Caco-2 (cell line): ENCODE measurements at regions not wholly inside any gene's neighbourhood (a gene's known extent, or its start where the extent isn't known, plus 50 kb on each side); places are given as distances from the start of the nearest gene placed in this dataset.
"Not testable (repeated sequence)": the region's sequence is repeated elsewhere in the genome, so short reads cannot be mapped to it uniquely, and the experiment has no call there.

Source experiments
- BruUV-seq: library from RNA; stranded (reverse); fragments of 400-500 nt; replicated peaks from 2 replicates; lab custom pipeline; 2021; lab: Mats Ljungman, UMichigan
- CTCF ChIA-PET: fragments of 300-600 bp; sonication (Branson Sonifier 250); formaldehyde crosslinking; loops from one replicate; lab custom pipeline; 2022; ENCODE audit warnings: antibody characterized with exemption; lab: Charles Lee
- POLR2A ChIA-PET: fragments of 300-600 bp; sonication (Branson Sonifier 250); formaldehyde crosslinking; loops from one replicate; lab custom pipeline; 2022; ENCODE audit warnings: antibody characterized with exemption; lab: Charles Lee
- DNase-seq, 2 experiments: peaks; one replicate each; pipeline versions ENCODE4 v3.0.0 to v3.0.0-alpha.2; 2020 to 2022
- H3K27me3 ChIP-seq: replicated peaks from 2 replicates; pipeline ENCODE4 v1.6.0; 2011; ENCODE audit warnings: low read length; ENCODE audit not compliant: control insufficient read depth, insufficient read depth
- H3K36me3 ChIP-seq: 2 replicates; pipeline ENCODE4 v1.5.1; 2011; ENCODE audit warnings: low read length; ENCODE audit not compliant: control insufficient read depth, insufficient read depth
- H3K4me1 ChIP-seq: fragments of 250-450 bp; sonication (Bioruptor Pico); 2 replicates; pipeline ENCODE4 v1.5.1; 2020; ENCODE audit warnings: mild to moderate bottlenecking
- H3K4me3 ChIP-seq: 2 replicates; pipeline ENCODE4 v1.5.1; 2011; ENCODE audit warnings: low read depth, mild to moderate bottlenecking, control low read depth, low read length
- H3K9me3 ChIP-seq: fragments of 250-450 bp; sonication (Bioruptor Pico); 2 replicates; pipeline ENCODE4 v1.5.1; 2020; ENCODE audit warnings: mild to moderate bottlenecking, moderate library complexity
- H3K27ac Mint-ChIP-seq: one replicate; pipeline ENCODE4 v1.8.0; 2022; ENCODE audit warnings: mixed read lengths; ENCODE audit not compliant: unreplicated experiment
- H3K27me3 Mint-ChIP-seq: one replicate; pipeline ENCODE4 v1.8.0; 2022; ENCODE audit warnings: mixed read lengths; ENCODE audit not compliant: insufficient read depth, unreplicated experiment
- H3K36me3 Mint-ChIP-seq: one replicate; pipeline ENCODE4 v1.8.0; 2022; ENCODE audit warnings: mild to moderate bottlenecking, mixed read lengths; ENCODE audit not compliant: insufficient read depth, unreplicated experiment
- H3K4me1 Mint-ChIP-seq: one replicate; pipeline ENCODE4 v1.8.0; 2022; ENCODE audit warnings: low read depth, mixed read lengths; ENCODE audit not compliant: unreplicated experiment
- H3K4me3 Mint-ChIP-seq: one replicate; pipeline ENCODE4 v1.8.0; 2022; ENCODE audit warnings: mild to moderate bottlenecking, moderate library complexity, mixed read lengths; ENCODE audit not compliant: unreplicated experiment
- H3K9me3 Mint-ChIP-seq: one replicate; pipeline ENCODE4 v1.8.0; 2022; ENCODE audit warnings: mixed read lengths; ENCODE audit not compliant: unreplicated experiment
- intact Hi-C: fragments of 100-400 bp; cut with micrococcal nuclease; formaldehyde crosslinking; loops from one replicate; pipeline ENCODE4 v1.10.0; 2022; ENCODE audit not compliant: unreplicated experiment
- TF ChIP-seq, protein P1 (sequence below), 2 experiments: fragments of 200-600 bp in 1 of 2; IDR thresholded peaks; 1 replicate in 1 of 2; 2 replicates in 1 of 2; pipeline versions ENCODE4 v1.5.1 to v1.8.0; 2011 to 2022; ENCODE audit warnings: antibody characterized with exemption in 1 of 2, control low read depth in 1 of 2, inconsistent platforms in 1 of 2, low read depth in 1 of 2, low read length in 1 of 2, mild to moderate bottlenecking in 1 of 2, moderate library complexity in 1 of 2; ENCODE audit not compliant: insufficient read depth in 1 of 2, severe bottlenecking in 1 of 2, unreplicated experiment in 1 of 2

DNA sequence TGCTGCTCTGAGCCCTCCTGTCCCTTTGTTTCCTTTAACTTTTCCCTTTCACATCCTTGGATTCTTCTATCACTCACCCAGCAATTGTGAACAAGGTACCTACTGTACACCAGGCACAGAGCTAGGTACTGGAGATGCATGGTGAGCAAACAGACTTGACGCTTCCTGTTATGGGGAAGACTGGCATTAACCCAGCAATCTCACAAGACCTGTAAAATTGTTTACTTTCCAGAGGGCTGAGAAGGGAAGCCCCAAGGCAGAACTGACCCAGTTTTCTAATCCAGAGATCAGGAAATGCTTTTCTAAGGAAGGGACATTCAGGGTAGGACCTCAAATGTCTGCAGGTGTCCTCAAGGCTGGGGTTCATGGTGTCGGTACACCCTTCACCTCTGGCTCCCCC, 171.6 kb upstream of the KAZN start:
- H3K4me1 ChIP-seq = no peaks in the 10 kb centered on the region
- ChIA-PET POLR2A (no interaction called here), CTCF (no interaction called here)
- Mint-ChIP-seq H3K27ac (no peak overlapping the region), H3K36me3 (no peaks in the 10 kb centered on the region), H3K4me3 (no peak overlapping the region), H3K9me3 (no peaks in the 10 kb centered on the region), H3K4me1 (no peaks in the 10 kb centered on the region), H3K27me3 (no peaks in the 10 kb centered on the region)
- BruUV-seq = no TSS peak
- TF ChIP-seq, protein P1, sequence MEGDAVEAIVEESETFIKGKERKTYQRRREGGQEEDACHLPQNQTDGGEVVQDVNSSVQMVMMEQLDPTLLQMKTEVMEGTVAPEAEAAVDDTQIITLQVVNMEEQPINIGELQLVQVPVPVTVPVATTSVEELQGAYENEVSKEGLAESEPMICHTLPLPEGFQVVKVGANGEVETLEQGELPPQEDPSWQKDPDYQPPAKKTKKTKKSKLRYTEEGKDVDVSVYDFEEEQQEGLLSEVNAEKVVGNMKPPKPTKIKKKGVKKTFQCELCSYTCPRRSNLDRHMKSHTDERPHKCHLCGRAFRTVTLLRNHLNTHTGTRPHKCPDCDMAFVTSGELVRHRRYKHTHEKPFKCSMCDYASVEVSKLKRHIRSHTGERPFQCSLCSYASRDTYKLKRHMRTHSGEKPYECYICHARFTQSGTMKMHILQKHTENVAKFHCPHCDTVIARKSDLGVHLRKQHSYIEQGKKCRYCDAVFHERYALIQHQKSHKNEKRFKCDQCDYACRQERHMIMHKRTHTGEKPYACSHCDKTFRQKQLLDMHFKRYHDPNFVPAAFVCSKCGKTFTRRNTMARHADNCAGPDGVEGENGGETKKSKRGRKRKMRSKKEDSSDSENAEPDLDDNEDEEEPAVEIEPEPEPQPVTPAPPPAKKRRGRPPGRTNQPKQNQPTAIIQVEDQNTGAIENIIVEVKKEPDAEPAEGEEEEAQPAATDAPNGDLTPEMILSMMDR (IDR thresholded peaks at IDR 0.05; ENCODE audit: insufficient read depth in 1 of 2, low read depth in 1 of 2, low read length in 1 of 2, severe bottlenecking in 1 of 2, unreplicated experiment in 1 of 2) = no peak
- no peak for DNase-seq
- intact Hi-C loops = no loop called here
- H3K36me3 ChIP-seq = no peaks in the 10 kb centered on the region
- no peaks in the 10 kb centered on the region for H3K27me3 ChIP-seq
- H3K9me3 ChIP-seq = no peaks in the 10 kb centered on the region
- no peak overlapping the region for H3K4me3 ChIP-seq

DNA sequence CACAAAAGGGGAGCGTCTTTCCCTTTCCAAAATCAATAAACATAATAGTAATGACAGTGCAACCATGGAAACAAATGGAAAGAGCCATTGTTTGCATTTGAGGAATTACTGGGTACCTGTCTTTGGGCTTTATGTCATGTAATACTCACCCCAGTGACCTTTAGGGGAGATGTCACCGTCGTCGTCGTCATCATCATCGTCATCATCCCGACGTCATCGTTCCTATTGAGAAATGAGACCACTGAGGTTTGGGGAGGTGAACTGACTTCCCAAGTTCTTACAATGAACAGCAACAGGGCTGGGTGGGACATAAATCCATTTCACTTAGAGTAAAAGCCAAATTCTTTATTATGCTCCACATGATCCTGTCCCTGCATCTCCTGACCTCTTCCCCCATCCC, 168.9 kb upstream of the KAZN start:
- no TSS peak for BruUV-seq
- intact Hi-C loops = no loop called here
- H3K36me3 Mint-ChIP-seq = no peaks in the 10 kb centered on the region

DNA sequence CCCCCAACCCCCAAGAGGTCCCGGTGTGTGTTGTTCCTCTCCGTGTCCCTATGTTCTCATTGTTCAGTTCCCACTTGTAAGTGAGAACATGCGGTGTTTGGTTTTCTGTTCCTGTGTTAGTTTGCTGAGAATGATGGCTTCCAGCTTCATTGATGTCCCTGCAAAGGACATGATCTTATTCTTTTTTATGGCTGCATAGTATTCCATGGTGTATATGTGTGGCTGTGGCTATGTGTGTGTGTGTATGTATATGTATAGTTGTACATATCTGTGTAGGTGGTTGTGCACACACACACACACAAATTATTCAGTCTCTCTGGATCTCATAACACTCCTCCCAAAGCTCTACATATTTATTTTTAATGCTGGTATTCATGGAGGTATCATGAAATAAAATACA, 165.8 kb upstream of the KAZN start:
- CTCF ChIA-PET, H3K4me3 Mint-ChIP-seq, H3K9me3 ChIP-seq, H3K36me3 Mint-ChIP-seq, H3K4me1 Mint-ChIP-seq, DNase-seq, H3K4me1 ChIP-seq, H3K27me3 Mint-ChIP-seq, POLR2A ChIA-PET, H3K27me3 ChIP-seq, H3K36me3 ChIP-seq, BruUV-seq, H3K4me3 ChIP-seq, H3K27ac Mint-ChIP-seq, intact Hi-C loops, H3K9me3 Mint-ChIP-seq: not testable (repeated sequence)

More for the DNA sequence above, 168.9 kb upstream of the KAZN start:
- Histone ChIP-seq H3K27me3 (no peaks in the 10 kb centered on the region), H3K4me3 (no peak overlapping the region), H3K36me3 (no peaks in the 10 kb centered on the region), H3K4me1 (no peaks in the 10 kb centered on the region), H3K9me3 (no peaks in the 10 kb centered on the region)
- TF ChIP-seq, protein P1 (IDR thresholded peaks at IDR 0.05; ENCODE audit: insufficient read depth in 1 of 2, low read depth in 1 of 2, low read length in 1 of 2, severe bottlenecking in 1 of 2, unreplicated experiment in 1 of 2) = no peak
- H3K27me3 Mint-ChIP-seq = no peaks in the 10 kb centered on the region
- H3K4me3 Mint-ChIP-seq = no peak overlapping the region
- POLR2A ChIA-PET = no interaction called here
- CTCF ChIA-PET = no interaction called here
- H3K9me3 Mint-ChIP-seq = no peaks in the 10 kb centered on the region
- H3K27ac Mint-ChIP-seq = no peak overlapping the region
- no peaks in the 10 kb centered on the region for H3K4me1 Mint-ChIP-seq
- no peak for DNase-seq
